GM19023 (cell line): ENCODE measurements at regions not wholly inside any gene's neighbourhood (a gene's known extent, or its start where the extent isn't known, plus 50 kb on each side); places are given as distances from the start of the nearest gene placed in this dataset.

Experiments
- ATAC-seq: cut with Tn5 transposase; IDR thresholded peaks from one replicate; pipeline ENCODE4 v1.9.1; 2021; ENCODE audit warnings: mild to moderate bottlenecking, moderate library complexity; ENCODE audit not compliant: unreplicated experiment

GRCh38 chr9:582775-583174, 258.7 kb upstream of the DMRT1 start:
- ATAC-seq = no peak

GRCh38 chr9:587527-587926, 254.0 kb upstream of the DMRT1 start:
- ATAC-seq = no peak

GRCh38 chr9:588981-589380, 252.5 kb upstream of the DMRT1 start:
- no peak for ATAC-seq

GRCh38 chr9:589723-590122, 251.8 kb upstream of the DMRT1 start:
- no peak for ATAC-seq

GRCh38 chr9:591292-591691, 250.2 kb upstream of the DMRT1 start:
- no peak for ATAC-seq

GRCh38 chr9:592225-592624, 249.3 kb upstream of the DMRT1 start:
- ATAC-seq = no peak

- ATAC-seq = no peak
These were observed 248.8 kb upstream of the DMRT1 start for GRCh38 chr9:592733-593132.

- no peak for ATAC-seq
These were observed 247.7 kb upstream of the DMRT1 start for GRCh38 chr9:593809-594208.

GRCh38 chr9:596703-597102, 244.8 kb upstream of the DMRT1 start:
- ATAC-seq = no peak

- no peak for ATAC-seq
These were observed 241.5 kb upstream of the DMRT1 start for GRCh38 chr9:600006-600405.

- no peak for ATAC-seq
These were observed 238.8 kb upstream of the DMRT1 start for GRCh38 chr9:602716-603115.

- no peak for ATAC-seq
These were observed 238.4 kb upstream of the DMRT1 start for GRCh38 chr9:603126-603525.

- ATAC-seq = no peak
These were observed 234.1 kb upstream of the DMRT1 start for GRCh38 chr9:607417-607816.

- peak; percentile 89 for ATAC-seq
These were observed 227.6 kb upstream of the DMRT1 start for GRCh38 chr9:613771-614347.

- no peak for ATAC-seq
These were observed 227.1 kb upstream of the DMRT1 start for GRCh38 chr9:614431-614830.

GRCh38 chr9:615756-616155, 225.7 kb upstream of the DMRT1 start:
- ATAC-seq = no peak

GRCh38 chr9:616694-617093, 224.8 kb upstream of the DMRT1 start:
- no peak for ATAC-seq

GRCh38 chr9:617445-618085, 223.9 kb upstream of the DMRT1 start:
- no peak for ATAC-seq

GRCh38 chr9:618478-618877, 223.0 kb upstream of the DMRT1 start:
- no peak for ATAC-seq

GRCh38 chr9:621201-621855, 220.2 kb upstream of the DMRT1 start:
- ATAC-seq = no peak

- no peak for ATAC-seq
These were observed 216.5 kb upstream of the DMRT1 start for GRCh38 chr9:624935-625500.

- no peak for ATAC-seq
These were observed 215.9 kb upstream of the DMRT1 start for GRCh38 chr9:625613-626012.
